ENCODE measurements at regions not wholly inside any gene's neighbourhood (a gene's known extent, or its start where the extent isn't known, plus 50 kb on each side); places are given as distances from the start of the nearest gene placed in this dataset.

DNA sequence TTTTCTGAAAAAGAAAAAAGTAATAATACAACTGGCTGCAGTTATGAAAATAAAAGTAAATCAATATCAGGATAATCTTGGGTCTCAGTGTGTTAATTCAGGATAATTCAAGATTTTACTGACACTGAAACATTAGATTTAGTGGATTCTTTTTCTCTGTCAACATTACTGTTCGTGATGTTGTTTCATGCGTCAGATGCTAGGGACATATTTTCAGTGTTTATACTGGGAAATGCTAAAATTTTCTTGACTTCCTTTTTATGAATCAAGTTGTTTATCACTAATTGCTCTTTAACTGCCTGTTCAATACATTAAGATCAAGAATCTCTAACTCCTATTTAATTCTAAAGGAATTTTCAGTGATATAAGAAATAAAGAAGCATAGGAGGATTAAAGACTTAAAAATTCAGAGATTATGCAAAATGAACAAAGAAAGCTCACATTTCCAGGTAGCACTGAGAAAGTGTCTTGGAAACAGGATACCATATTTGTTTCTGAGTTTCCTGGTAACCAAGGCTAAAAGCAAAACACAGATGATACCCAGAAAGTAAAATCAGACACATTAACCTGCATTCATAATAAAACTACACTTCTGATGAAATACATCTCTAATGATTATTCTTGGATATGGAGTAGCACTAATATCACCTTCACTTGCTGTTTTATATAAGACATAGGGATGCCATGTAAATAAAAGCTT is 174.0 kb downstream of the ARL4C start:
- TF ChIP-seq, protein P1, sequence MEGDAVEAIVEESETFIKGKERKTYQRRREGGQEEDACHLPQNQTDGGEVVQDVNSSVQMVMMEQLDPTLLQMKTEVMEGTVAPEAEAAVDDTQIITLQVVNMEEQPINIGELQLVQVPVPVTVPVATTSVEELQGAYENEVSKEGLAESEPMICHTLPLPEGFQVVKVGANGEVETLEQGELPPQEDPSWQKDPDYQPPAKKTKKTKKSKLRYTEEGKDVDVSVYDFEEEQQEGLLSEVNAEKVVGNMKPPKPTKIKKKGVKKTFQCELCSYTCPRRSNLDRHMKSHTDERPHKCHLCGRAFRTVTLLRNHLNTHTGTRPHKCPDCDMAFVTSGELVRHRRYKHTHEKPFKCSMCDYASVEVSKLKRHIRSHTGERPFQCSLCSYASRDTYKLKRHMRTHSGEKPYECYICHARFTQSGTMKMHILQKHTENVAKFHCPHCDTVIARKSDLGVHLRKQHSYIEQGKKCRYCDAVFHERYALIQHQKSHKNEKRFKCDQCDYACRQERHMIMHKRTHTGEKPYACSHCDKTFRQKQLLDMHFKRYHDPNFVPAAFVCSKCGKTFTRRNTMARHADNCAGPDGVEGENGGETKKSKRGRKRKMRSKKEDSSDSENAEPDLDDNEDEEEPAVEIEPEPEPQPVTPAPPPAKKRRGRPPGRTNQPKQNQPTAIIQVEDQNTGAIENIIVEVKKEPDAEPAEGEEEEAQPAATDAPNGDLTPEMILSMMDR (conservative IDR thresholded peaks at IDR 0.05; ENCODE audit: low read depth, low read length): no peak
- TF ChIP-seq EZH2 (IDR thresholded peaks at IDR 0.05; ENCODE audit: borderline replicate concordance, low read depth, low read length, poor library complexity, severe bottlenecking): no peak
